ENCODE measurements at regions not wholly inside any gene's neighbourhood (a gene's known extent, or its start where the extent isn't known, plus 50 kb on each side); places are given as distances from the start of the nearest gene placed in this dataset.

DNA sequence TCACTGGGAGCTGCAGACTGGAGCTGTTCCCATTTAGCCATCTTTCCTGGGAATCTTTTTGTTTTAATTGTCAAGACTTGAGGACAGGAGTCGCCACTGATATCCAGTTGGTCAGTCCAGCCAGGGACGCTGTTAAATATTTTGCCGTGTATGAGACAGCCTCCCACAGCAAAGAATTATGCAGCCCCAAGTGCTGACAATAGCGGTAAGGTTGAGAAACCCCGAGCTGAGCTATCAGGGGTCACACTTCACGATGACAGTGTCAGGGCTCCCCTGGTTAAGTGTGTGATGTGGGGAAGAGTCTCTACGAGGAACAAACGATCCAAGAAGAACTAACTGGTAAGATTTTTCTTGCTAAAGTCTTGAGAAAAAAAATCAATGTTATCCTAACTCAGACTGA, 372.0 kb upstream of the MPDZ start:
- Mint-ChIP-seq H3K27ac (no peak overlapping the region), H3K9me3 (0 out of 2 replicates have a peak, but pooled peaks cover 4% of the 10 kb centered on the region), H3K36me3 (ENCODE audit: low read depth) (no peaks in the 10 kb centered on the region), H3K27me3 (ENCODE audit: insufficient read depth) (no peaks in the 10 kb centered on the region), H3K4me1 (ENCODE audit: low read depth) (no peaks in the 10 kb centered on the region), H3K4me3 (no peak overlapping the region)
- TF ChIP-seq CTCF (IDR thresholded peaks at IDR 0.05) = no peak
- DNase-seq = no peak

DNA sequence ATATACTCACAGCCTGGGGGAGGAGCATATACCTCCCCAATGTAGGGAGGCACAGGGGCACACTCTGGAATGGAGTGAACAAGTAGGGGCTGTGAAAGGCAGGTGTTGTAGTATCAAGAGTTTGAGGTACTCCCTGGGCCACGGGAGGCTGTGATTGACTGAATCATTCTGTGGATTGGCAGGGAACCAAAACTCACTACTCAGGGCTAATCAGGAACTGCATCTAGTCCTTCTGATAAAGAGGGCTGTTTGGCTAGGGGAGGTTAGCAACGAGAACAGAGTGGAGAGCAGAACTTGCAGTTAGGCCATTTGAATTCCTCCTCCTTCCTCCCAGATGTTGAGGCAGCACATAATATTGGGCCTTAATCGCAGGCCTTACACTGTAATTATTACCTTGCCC, 369.2 kb upstream of the MPDZ start:
- Mint-ChIP-seq H3K27me3 (ENCODE audit: insufficient read depth) (no peaks in the 10 kb centered on the region), H3K36me3 (ENCODE audit: low read depth) (no peaks in the 10 kb centered on the region), H3K27ac (no peak overlapping the region), H3K4me3 (no peak overlapping the region), H3K4me1 (ENCODE audit: low read depth) (no peaks in the 10 kb centered on the region), H3K9me3 (0 out of 2 replicates have a peak, but pooled peaks cover 4% of the 10 kb centered on the region)
- DNase-seq = no peak
- TF ChIP-seq CTCF (IDR thresholded peaks at IDR 0.05) = no peak

DNA sequence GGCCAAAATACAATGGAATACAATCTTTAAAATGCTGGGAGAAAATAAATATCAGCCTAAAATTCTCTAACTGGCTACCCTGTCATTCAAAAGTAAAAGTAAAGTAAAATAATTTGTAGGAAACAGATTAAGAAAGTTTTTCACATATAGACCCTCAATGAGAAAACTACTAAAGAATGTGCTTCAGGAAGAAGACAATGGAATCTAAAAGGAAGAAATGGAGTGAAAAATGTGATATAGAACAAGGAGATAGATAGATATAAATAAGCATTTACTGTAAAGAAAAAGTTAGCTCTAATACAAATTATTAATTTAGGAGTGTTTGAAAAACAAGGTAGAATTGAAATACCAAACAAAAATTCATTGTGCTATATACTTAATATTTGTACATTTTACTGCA, 368.6 kb upstream of the MPDZ start:
- Mint-ChIP-seq H3K4me3 (no peak overlapping the region), H3K27me3 (ENCODE audit: insufficient read depth) (no peaks in the 10 kb centered on the region), H3K36me3 (ENCODE audit: low read depth) (no peaks in the 10 kb centered on the region), H3K27ac (no peak overlapping the region), H3K4me1 (ENCODE audit: low read depth) (no peaks in the 10 kb centered on the region), H3K9me3 (0 out of 2 replicates have a peak, but pooled peaks cover 4% of the 10 kb centered on the region)
- no peak for DNase-seq
- no peak for TF ChIP-seq CTCF (IDR thresholded peaks at IDR 0.05)

DNA sequence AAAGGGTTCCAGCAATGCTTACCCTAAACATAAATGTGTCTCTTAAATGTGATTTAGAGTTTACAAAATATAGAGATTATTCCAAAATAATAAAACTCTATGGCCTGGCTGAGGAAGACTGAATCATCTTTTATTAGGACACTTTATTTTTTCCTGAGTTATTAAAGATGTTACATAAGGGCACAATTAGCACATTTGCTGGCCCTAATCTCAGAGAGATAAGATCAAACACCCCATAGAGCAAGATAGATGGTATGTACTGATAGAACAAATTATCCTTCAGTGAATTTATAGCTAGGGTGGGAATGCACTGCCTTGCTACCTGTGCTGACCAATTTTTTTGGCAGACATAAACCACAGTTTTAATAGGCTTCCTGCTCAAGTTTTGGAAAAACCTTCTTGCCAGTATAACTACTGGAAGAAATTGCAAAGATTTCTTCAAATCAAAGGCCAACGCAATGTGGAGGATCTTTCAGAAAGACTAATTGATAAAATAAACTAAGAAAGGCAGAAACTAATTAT, 367.1 kb upstream of the MPDZ start:
- no peak overlapping the region for H3K27ac Mint-ChIP-seq
- peaks cover 3% of the 10 kb centered on the region; the same call in 1 of the 2 replicates for H3K27me3 Mint-ChIP-seq (ENCODE audit: insufficient read depth)
- H3K36me3 Mint-ChIP-seq (ENCODE audit: low read depth) = no peaks in the 10 kb centered on the region
- H3K9me3 Mint-ChIP-seq = 0 out of 2 replicates have a peak, but pooled peaks cover 4% of the 10 kb centered on the region
- no peak for DNase-seq
- no peak for TF ChIP-seq CTCF (IDR thresholded peaks at IDR 0.05)
- no peak overlapping the region for H3K4me3 Mint-ChIP-seq
- H3K4me1 Mint-ChIP-seq (ENCODE audit: low read depth) = no peaks in the 10 kb centered on the region

DNA sequence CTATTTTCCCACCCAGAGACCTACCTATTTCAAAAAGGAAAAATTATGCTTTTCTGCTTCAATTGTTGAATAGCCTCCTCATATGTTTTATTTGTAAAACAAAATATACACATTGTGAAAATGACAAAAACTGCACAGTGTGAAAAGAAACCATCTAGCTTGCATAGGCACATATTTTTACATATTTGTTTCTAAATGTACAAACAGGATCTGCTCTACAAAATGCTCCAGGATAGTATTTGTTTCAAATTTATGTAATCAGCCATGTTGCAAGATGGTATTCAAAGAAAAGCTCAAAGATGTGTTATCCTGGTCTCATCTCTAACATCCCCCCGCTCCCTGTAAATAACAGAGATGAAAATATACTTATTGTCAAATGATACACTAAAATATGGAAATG, 366.1 kb upstream of the MPDZ start:
- 0 out of 2 replicates have a peak, but pooled peaks cover 4% of the 10 kb centered on the region for H3K9me3 Mint-ChIP-seq

More for the DNA sequence above, 366.1 kb upstream of the MPDZ start:
- no peak overlapping the region for H3K27ac Mint-ChIP-seq
- no peak for DNase-seq
- no peaks in the 10 kb centered on the region for H3K36me3 Mint-ChIP-seq (ENCODE audit: low read depth)
- no peak overlapping the region for H3K4me3 Mint-ChIP-seq
- H3K4me1 Mint-ChIP-seq (ENCODE audit: low read depth) = no peaks in the 10 kb centered on the region
- peaks cover 5% of the 10 kb centered on the region; the same call in 1 of the 2 replicates for H3K27me3 Mint-ChIP-seq (ENCODE audit: insufficient read depth)
- TF ChIP-seq CTCF (IDR thresholded peaks at IDR 0.05) = no peak
